Stimulated activated CD4-positive, alpha-beta T cell treated with anti-CD3 and anti-CD28 coated beads, Interleukin-4, amount 100 ng/mL, for 24 hours (primary cell): ENCODE measurements at regions not wholly inside any gene's neighbourhood (a gene's known extent, or its start where the extent isn't known, plus 50 kb on each side); places are given as distances from the start of the nearest gene placed in this dataset.

ENCODE experiments used
- DNase-seq: peaks from one replicate; pipeline ENCODE4 v3.0.0-alpha.2; 2020

DNA sequence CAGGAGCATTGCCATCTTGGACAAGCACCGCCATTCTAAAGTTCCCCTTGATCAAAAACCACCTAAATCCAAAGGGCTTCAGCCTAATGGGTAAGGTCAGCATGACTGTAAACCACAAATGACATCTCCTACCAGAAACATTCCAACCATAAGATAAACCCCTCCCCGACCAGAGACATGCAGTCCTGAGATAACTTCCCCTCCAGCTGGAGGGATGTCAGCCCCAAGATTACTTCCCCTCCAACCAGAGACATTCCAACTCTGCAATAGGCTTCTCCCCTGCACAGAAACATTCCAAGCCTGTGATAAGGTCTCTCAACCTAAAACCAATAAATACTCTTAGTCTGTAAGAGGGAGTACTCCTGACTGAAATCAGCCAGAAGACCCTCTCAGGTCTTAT, 62.7 kb upstream of the DNAJC19 start:
- no peak for DNase-seq

DNA sequence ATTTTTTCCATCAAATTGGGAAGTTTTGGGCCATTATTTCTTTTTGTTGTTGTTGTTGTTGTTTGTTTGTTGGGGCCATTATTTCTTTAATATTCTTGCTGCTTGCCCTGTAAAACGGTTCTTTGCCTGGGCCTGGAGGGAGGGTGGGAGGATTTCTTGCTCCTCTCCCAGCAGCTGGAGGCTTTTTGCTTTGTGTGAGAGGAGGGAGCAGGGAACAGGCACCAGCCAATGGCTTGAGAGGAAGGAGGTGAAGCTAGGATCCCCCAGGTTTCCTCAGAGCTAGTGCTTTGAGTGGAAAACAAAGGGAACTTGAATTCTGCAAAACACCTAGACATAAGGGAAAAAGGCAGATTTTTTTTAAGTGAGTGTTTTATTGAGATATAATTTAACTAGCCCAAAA, 61.2 kb upstream of the DNAJC19 start:
- DNase-seq: no peak

DNA sequence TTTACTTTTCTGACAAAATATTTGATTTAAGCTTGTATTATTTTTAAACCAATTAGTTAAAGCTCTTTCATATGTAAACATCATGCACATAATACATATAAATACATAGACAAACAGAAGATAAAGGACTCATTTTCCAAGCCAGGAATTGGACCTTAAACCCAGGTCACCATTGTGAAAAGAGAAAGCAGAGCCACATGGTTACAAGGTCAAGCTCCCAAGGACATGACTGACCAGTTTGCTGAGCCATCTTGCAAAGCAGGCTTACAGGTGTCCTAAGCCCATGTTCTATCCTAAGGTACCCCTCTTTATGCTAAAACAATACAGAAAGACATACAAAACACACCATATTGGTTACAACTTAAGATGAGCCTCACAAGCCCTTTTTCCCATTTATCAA, 50.5 kb upstream of the DNAJC19 start:
- DNase-seq: no peak
